D721Med (cell line): ENCODE measurements at regions not wholly inside any gene's neighbourhood (a gene's known extent, or its start where the extent isn't known, plus 50 kb on each side); places are given as distances from the start of the nearest gene placed in this dataset.

Source experiments
- DNase-seq: peaks from one replicate; pipeline ENCODE4 v3.0.0; 2011; ENCODE audit warnings: low spot score; ENCODE audit not compliant: insufficient read length
- FAIRE-seq: peaks from 2 replicates; lab custom pipeline; 2011; peaks lifted over from hg19 to GRCh38; lab: Jason Lieb, UNC
- TF ChIP-seq, protein P1 (sequence below): IDR thresholded peaks from 2 replicates; pipeline ENCODE4 v1.5.1; 2012; ENCODE audit warnings: mild to moderate bottlenecking, control low read depth; ENCODE audit not compliant: insufficient read depth; ENCODE audit errors: missing control alignments

DNA sequence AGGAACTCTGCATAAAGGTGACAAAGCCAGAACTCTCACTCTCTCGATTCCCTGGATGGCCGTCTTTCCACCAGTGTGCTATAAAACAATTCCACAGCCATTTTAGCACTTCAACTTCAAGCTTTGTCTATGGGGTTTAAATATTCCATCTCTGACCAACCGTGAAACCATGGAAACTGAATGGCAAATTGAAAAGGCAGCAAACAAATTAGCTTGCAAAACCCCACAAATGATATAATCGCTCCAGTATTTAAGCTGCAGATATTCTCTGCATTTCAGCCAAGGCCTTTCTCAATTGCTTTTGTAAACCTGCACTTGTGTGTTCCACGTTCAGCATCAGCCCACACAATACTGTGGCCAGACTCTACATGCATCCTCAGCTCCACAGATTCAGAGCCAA is 131.7 kb upstream of the ISX start:
- TF ChIP-seq, protein P1, sequence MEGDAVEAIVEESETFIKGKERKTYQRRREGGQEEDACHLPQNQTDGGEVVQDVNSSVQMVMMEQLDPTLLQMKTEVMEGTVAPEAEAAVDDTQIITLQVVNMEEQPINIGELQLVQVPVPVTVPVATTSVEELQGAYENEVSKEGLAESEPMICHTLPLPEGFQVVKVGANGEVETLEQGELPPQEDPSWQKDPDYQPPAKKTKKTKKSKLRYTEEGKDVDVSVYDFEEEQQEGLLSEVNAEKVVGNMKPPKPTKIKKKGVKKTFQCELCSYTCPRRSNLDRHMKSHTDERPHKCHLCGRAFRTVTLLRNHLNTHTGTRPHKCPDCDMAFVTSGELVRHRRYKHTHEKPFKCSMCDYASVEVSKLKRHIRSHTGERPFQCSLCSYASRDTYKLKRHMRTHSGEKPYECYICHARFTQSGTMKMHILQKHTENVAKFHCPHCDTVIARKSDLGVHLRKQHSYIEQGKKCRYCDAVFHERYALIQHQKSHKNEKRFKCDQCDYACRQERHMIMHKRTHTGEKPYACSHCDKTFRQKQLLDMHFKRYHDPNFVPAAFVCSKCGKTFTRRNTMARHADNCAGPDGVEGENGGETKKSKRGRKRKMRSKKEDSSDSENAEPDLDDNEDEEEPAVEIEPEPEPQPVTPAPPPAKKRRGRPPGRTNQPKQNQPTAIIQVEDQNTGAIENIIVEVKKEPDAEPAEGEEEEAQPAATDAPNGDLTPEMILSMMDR, result no peak
- no peak for DNase-seq
- no peak for FAIRE-seq

DNA sequence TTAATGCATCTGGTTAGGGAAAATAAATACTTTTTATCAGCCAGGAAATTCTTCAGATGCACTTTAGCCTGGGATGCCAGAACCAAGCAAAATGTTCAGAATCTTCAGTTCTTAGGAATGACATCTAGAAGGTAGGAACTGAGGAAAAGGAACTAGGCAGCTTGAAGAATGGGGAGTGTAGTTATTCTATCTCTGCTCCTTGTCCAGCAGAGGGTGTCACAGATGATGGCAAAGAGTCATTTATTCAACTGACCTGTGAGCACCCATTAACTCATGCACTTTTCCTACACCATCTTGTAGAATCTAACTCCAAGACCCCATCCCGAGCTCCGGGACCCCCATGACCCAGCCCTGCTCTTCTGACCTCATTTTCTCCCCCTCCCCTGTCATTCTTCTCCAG is 122.1 kb upstream of the ISX start:
- no peak for FAIRE-seq
- TF ChIP-seq, protein P1, result no peak
- DNase-seq, result no peak

DNA sequence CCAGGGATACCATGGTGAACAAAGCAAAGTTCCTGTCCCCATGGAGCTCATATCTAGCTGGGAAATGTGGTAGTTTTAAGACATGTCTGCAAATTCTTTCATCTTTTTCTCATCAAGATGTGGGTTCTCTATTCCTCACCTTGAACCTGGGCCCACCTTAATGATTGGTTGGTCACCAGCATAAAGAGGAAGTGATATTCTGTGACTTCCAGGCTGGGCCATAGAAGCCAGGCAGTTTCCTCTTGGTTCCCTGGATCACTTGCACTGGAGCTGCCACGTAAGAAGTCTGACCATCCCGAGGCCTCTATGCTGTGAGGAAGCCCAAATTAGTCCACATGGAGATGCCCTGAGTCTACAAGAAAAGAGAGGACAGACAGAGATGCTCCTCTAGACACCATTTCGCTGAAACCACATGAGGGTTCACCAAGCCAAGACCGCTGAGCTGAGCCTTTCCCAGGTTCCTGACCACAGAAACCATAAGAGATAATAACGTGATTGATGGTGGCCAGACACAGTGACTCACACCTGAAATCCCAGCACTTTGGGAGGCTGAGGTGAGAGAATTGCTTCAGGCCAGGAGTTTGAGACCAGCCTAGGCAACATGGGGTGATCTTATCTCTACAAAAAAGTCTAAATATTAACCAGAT is 119.5 kb upstream of the ISX start:
- FAIRE-seq (no peak), DNase-seq (no peak)
- TF ChIP-seq, protein P1, result no peak

DNA sequence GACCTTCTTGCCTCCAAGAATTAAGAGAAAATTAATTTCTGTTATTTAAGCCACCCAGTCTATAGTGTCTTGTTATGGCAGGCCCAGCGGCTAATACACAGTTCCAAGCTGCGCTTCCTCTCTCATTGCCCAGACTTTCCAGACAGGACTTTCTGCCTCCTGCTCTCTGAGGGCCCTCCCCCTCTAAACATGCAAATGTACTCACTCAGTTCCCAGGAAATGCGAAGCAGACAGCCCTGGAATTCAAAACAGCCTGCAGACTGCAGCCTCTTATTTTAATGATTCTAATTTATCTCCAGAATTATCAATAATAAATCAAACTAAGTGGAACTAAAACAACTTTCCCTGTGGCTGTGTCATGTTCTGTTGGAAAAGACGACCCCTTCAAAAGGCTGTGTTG is 115.5 kb upstream of the ISX start:
- FAIRE-seq, result no peak
- no peak for DNase-seq
- TF ChIP-seq, protein P1, result no peak

DNA sequence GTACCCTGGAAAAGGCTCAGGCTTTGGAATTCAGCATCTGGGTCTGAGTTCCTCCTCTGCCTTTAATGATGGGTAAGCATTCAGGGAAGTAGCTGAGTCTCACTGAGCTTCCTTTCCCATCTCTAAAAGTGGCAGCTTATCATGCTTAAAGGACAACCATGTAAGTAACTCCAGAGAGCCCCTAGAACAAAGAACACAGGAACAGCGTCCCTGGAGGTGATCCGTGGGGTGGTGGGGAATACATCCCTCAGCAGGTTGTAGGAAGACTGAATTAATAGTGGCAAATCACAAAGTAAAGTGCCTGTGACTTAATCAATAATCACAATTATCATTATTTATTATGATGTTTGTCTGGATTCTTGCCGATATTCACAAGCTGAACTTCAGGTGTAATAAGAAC is 114.7 kb upstream of the ISX start:
- TF ChIP-seq, protein P1, result no peak
- DNase-seq (no peak), FAIRE-seq (no peak)

DNA sequence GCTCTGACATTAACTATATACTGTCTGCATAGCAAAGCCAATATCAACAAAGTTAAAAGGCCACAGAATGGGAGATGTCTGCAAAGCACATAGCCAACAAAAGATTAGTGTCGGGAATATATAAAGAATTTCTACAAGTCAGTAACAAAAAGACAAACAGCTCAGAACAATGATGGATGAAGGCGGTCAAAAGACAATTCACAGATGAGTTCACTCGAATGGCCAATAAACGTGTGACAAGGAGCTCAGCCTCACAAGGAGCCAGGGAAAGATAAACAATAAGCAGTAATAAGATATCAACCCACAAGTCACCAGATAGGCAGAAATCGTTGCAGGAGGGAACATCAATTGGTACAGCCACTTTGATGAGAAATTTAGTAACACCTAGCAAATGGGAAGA is 106.0 kb upstream of the ISX start:
- TF ChIP-seq, protein P1, result no peak
- DNase-seq (no peak), FAIRE-seq (no peak)

DNA sequence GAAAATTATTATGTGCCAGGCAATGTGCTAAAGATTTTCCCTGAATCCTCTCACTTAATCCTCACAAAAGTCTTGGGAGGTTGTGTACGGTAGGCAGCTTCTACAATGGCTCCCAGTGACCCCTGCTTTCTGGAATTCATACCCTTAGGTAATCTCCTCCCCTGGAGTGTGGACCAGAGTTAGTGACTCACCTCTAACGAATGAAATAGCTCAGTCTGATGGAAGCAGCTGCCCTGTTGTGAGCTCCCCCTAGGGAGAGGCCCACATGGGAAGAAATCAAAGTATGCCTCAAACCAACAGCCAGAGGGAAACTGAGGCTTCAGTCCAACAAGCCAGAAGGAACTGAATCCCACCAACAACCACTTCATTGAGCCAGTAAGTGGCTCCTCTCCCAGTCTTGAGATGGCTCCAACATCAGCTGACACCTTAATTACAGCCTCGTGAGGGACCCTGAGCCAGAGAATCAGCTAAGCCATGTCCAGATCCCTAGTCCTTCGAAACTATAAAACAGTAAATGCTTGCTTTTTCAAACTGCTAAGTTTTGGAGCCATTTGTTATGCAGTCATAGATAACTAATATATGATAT is 98.9 kb upstream of the ISX start:
- no peak for FAIRE-seq
- no peak for DNase-seq
- TF ChIP-seq, protein P1, result no peak
